ENCODE measurements at regions not wholly inside any gene's neighbourhood (a gene's known extent, or its start where the extent isn't known, plus 50 kb on each side); places are given as distances from the start of the nearest gene placed in this dataset.

DNA sequence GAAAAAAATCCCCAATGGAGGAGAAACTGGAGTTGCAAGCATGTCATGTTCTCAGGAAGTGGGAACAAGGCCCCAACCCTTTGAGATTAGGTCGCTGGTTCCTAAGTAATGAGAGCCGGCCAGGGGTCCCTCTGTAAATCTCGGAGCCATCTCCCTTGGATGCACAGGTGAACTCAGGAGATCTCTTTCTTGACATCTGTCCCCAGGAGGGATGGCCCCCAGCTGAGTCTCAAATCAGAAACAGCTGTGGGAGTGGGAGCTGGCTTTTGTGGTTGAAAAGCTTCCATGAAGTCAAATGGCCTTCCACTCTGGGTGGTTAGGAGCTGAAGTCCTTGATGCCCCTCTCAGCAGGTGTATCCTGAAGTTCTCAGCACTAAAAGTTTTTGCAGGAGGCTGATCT, 257.1 kb downstream of the BMP7 start:
- TF ChIP-seq CTCF (IDR thresholded peaks at IDR 0.05; ENCODE audit: low read depth, low read length, poor library complexity, severe bottlenecking), result no peak
- TF ChIP-seq EZH2phosphoT487 (IDR thresholded peaks at IDR 0.05; ENCODE audit: borderline replicate concordance, low read length), result no peak
